ENCODE measurements at regions not wholly inside any gene's neighbourhood (a gene's known extent, or its start where the extent isn't known, plus 50 kb on each side); places are given as distances from the start of the nearest gene placed in this dataset.

DNA sequence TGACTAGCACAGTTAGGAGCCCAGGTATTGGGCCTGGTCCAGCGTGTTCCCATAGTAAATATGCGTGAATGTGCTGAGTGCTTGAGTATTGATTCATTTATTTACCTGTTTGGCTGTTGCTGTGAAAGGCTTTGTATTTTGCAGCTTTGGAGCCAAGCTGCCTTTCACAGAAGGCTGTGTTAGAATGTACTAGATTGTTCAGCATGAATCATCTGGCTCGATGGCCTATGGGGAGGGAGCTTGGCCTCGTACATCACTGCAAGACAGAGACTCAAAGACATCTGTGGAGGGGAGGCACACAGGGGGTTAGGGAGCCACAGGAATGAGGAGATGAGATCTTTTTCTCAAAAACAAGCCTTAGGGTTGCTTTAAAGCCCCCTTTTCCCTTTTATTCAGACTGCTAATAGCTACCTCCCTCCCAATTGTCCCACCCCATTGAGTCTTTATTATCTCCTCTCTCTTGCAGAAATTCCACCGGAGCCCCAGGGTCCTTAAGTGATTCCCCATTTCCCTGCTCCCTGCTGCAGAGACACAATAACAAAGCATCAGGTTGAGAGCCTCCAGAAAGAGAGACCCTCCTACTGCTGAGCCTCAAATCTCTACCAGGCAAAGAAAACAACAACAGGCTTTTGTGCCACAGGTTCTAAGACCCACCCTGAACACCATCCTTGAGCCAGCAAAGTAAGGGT is 307.2 kb downstream of the ABCC12 start:
- no peak for TF ChIP-seq POLR2A (IDR thresholded peaks at IDR 0.05)
- TF ChIP-seq, protein P1, sequence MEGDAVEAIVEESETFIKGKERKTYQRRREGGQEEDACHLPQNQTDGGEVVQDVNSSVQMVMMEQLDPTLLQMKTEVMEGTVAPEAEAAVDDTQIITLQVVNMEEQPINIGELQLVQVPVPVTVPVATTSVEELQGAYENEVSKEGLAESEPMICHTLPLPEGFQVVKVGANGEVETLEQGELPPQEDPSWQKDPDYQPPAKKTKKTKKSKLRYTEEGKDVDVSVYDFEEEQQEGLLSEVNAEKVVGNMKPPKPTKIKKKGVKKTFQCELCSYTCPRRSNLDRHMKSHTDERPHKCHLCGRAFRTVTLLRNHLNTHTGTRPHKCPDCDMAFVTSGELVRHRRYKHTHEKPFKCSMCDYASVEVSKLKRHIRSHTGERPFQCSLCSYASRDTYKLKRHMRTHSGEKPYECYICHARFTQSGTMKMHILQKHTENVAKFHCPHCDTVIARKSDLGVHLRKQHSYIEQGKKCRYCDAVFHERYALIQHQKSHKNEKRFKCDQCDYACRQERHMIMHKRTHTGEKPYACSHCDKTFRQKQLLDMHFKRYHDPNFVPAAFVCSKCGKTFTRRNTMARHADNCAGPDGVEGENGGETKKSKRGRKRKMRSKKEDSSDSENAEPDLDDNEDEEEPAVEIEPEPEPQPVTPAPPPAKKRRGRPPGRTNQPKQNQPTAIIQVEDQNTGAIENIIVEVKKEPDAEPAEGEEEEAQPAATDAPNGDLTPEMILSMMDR (IDR thresholded peaks at IDR 0.05), result no peak
- no peak overlapping the region for H3K27ac ChIP-seq
- no peaks in the 10 kb centered on the region for H3K27me3 ChIP-seq
- no peak overlapping the region for H3K4me3 ChIP-seq
- intact Hi-C loops (cut with DNase I; ENCODE audit: low total_unique reads), result no loop called here
- no peak for DNase-seq
- no peaks in the 10 kb centered on the region for H3K4me1 ChIP-seq
- no peaks in the 10 kb centered on the region for H3K36me3 ChIP-seq
- H3K9me3 ChIP-seq, result no peaks in the 10 kb centered on the region

DNA sequence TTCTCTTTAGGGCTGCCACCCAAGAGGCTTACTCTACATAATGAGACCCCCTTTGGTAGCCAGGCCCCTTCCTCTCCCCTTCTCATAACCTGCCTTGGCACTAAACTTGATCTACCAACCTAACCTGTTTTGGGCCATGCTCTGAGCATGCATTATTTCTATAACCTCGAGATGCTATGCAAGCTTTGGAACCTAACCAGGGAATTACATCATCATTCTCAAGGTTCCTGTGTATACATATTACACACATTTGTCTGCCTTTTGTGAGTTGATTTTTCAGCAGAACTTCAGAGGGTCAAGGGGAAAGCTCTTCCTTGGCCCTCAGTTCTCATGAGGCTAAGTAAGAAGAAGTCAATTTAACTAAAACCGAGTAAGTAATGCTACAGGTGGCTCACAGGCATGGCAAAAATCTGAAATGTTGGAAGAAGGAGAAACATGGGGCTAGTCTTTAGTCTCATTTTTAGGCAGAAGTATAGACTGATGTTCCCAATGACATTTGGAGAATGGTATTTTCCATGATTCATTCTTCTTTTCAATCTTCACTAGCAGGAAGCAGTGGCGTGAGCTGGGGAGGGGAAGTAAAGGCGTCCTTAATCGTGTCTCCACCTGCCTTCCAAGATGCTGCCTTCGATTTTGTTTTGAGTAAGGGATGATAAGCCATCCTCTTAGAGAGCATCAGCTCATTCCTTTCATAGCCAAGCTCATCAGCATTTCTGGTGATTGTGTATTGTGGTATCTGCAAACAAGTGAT is 308.4 kb downstream of the ABCC12 start:
- Histone ChIP-seq H3K9me3 (no peaks in the 10 kb centered on the region), H3K27ac (no peak overlapping the region), H3K4me1 (no peaks in the 10 kb centered on the region), H3K4me3 (no peak overlapping the region), H3K27me3 (no peaks in the 10 kb centered on the region), H3K36me3 (no peaks in the 10 kb centered on the region)
- intact Hi-C loops (cut with DNase I; ENCODE audit: low total_unique reads), result no loop called here
- TF ChIP-seq, protein P1 (IDR thresholded peaks at IDR 0.05), result no peak
- no peak for TF ChIP-seq POLR2A (IDR thresholded peaks at IDR 0.05)
- no peak for DNase-seq

DNA sequence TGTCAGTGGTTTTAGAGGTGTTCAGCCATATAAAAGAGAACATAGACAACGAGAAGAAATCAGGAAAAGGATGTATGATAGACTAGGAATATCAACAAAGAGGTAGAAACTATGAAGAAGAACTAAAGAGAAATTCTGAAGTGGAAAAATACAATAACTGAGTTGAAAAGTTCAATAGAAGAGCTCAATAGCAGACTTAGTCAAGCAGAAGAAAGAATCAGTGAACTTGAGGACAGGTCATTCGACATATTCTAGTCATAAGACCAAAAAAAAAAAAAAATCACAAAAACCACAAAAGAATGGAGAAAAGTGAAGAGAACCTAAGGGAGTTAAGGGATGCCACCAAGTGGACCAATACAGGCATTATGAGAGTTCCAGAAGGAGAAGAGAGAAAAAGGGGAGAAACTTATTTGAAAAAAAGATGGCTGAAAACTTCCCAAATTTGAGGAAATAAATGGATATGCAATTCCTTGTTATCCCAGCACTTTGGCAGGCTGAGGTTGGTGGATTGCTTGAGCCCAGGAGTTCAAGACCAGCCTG is 321.2 kb downstream of the ABCC12 start:
- Histone ChIP-seq H3K9me3 (peaks cover 0 to 7% of the 10 kb centered on the region in 2 donors), H3K36me3 (no peaks in the 10 kb centered on the region), H3K27ac (no peak overlapping the region), H3K4me3 (no peak overlapping the region), H3K4me1 (no peaks in the 10 kb centered on the region), H3K27me3 (no peaks in the 10 kb centered on the region)
- intact Hi-C loops (cut with DNase I; ENCODE audit: low total_unique reads), result no loop called here
- no peak for DNase-seq
- no peak for TF ChIP-seq POLR2A (IDR thresholded peaks at IDR 0.05)
- TF ChIP-seq, protein P1 (IDR thresholded peaks at IDR 0.05), result no peak

DNA sequence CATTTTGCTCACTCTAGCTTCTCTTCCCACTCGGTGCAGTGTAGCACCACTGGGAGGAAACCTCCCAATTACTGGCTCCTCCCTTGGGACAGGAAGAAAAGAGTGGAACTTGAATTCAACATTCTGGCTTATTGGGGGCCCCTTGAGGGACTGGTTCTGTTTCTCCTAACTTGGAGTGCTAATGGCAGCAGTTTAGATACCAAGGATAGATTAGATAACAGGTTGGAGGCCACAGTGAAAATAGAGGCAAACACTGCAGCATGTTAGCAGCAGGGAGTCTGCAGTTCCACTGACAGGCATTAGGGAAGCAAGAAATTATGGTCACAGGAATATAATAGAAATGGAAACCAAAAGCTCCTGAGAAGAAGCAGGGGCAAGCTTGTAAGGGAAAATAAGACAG is 322.0 kb downstream of the ABCC12 start:
- Histone ChIP-seq H3K4me3 (no peak overlapping the region), H3K27ac (no peak overlapping the region), H3K9me3 (peaks cover 0 to 7% of the 10 kb centered on the region in 2 donors), H3K36me3 (no peaks in the 10 kb centered on the region), H3K4me1 (no peaks in the 10 kb centered on the region), H3K27me3 (no peaks in the 10 kb centered on the region)
- DNase-seq, result no peak
- TF ChIP-seq POLR2A (IDR thresholded peaks at IDR 0.05), result no peak
- TF ChIP-seq, protein P1 (IDR thresholded peaks at IDR 0.05), result no peak
- intact Hi-C loops (cut with DNase I; ENCODE audit: low total_unique reads), result no loop called here
